Ovary (tissue), 7 donors: ENCODE measurements at regions not wholly inside any gene's neighbourhood (a gene's known extent, or its start where the extent isn't known, plus 50 kb on each side); places are given as distances from the start of the nearest gene placed in this dataset.

ENCODE experiments used
- DNase-seq, 5 donors: peaks; one replicate each; pipeline ENCODE4 v3.0.0-alpha.2; 2019 to 2020
- H3K27ac ChIP-seq, 2 donors: fragments of 200-600 bp; one replicate each; pipeline versions ENCODE4 v1.5.1 to v1.8.0; 2019 to 2022
- H3K27me3 ChIP-seq: fragments of 200-600 bp; one replicate; pipeline ENCODE4 v1.8.0; 2022
- H3K36me3 ChIP-seq: fragments of 200-600 bp; sonication (generic); one replicate; pipeline ENCODE4 v1.5.1; 2019
- H3K4me1 ChIP-seq: one replicate; pipeline ENCODE4 v1.8.1; 2013; ENCODE audit warnings: mild to moderate bottlenecking, moderate library complexity; ENCODE audit not compliant: insufficient read depth
- H3K4me3 ChIP-seq: fragments of 200-600 bp; sonication (generic); one replicate; pipeline ENCODE4 v1.5.1; 2017
- H3K9me3 ChIP-seq, 2 donors: fragments of 200-600 bp in 1 of 2; sonication (generic) in 1 of 2; one replicate each; pipeline versions ENCODE4 v1.5.1 to v1.8.1; 2013 to 2019; ENCODE audit warnings: mild to moderate bottlenecking in 1 of 2, moderate library complexity in 1 of 2
- CTCF ChIP-seq, 3 donors: fragments of 450-650 bp in 2 of 3; fragments of 200-600 bp in 1 of 3; IDR thresholded peaks; one replicate each; pipeline versions ENCODE4 v1.5.1 to v1.8.0; 2016 to 2022; ENCODE audit warnings: antibody characterized with exemption in 3 of 3, mild to moderate bottlenecking in 1 of 3
- EP300 ChIP-seq: sonication (generic); formaldehyde crosslinking; IDR thresholded peaks from one replicate; pipeline ENCODE4 v1.6.1; 2017; ENCODE audit warnings: antibody characterized with exemption
- POLR2A ChIP-seq: fragments of 450-650 bp; IDR thresholded peaks from one replicate; pipeline ENCODE4 v1.6.1; 2017; ENCODE audit warnings: antibody characterized with exemption, mild to moderate bottlenecking, moderate library complexity
- WGBS, 3 donors: extraction: QIAGEN DNeasy Blood & Tissue Kit in 1 of 3; methylation state at CpG; one replicate each; pipeline versions ENCODE4 v1.1.5 to v1.1.7; 2013 to 2017; 5-methylcytosine and 5-hydroxymethylcytosine counted together
- intact Hi-C, 4 donors: fragments of 100-400 bp; cut with DNase I; formaldehyde crosslinking; loops; one replicate each; pipeline versions ENCODE4 v1.11.0 to v1.15.1; 2022 to 2023
- donor health status: DM: no; HTN: no; CAD: no; lungs with moderate emphysema.
- donor health status: DM: no; HTN: no; CAD: no.
- donor health status: Bipolar disorder and iron deficiency.
- donor health status: DM: no; HTN: no; CAD: no.
- donor health status: DM: yes; HTN: yes; CAD: no.

GRCh38 chr2:8622199-8622911 is 59.5 kb upstream of the ID2 start:
- no peaks in the 10 kb centered on the region for H3K27me3 ChIP-seq
- TF ChIP-seq CTCF (IDR thresholded peaks at IDR 0.05): no peak
- TF ChIP-seq POLR2A: no peak
- no peak for TF ChIP-seq EP300
- H3K27ac ChIP-seq: no peak overlapping the region
- no peak overlapping the region for H3K4me3 ChIP-seq
- H3K9me3 ChIP-seq: no peaks in the 10 kb centered on the region
- DNase-seq: no peak
- WGBS, 3 donors: 91 to 98% (median 92%) methylated on average over 7 of the region's 7 CpGs
- H3K4me1 ChIP-seq: peaks cover 2% of the 10 kb centered on the region
- H3K36me3 ChIP-seq: no peaks in the 10 kb centered on the region
- intact Hi-C loops: no loop called here

- DNase-seq: no peak
- H3K9me3 ChIP-seq: no peaks in the 10 kb centered on the region
- H3K36me3 ChIP-seq: no peaks in the 10 kb centered on the region
- WGBS, 3 donors: 79 to 90% (median 82%) methylated on average over 12 to 13 of the region's 13 CpGs
- no peak overlapping the region for H3K27ac ChIP-seq
- no peaks in the 10 kb centered on the region for H3K27me3 ChIP-seq
- TF ChIP-seq POLR2A: no peak
- TF ChIP-seq EP300: no peak
- no peak for TF ChIP-seq CTCF (IDR thresholded peaks at IDR 0.05)
- no peak overlapping the region for H3K4me3 ChIP-seq
- H3K4me1 ChIP-seq: peaks cover 2% of the 10 kb centered on the region
- intact Hi-C loops: no loop called here
These were observed 58.9 kb upstream of the ID2 start for GRCh38 chr2:8622924-8623465.

- intact Hi-C loops: no loop called here
- no peak overlapping the region for H3K4me3 ChIP-seq
- 82 to 84% (median 83%) methylated on average over 12 of the region's 12 CpGs for WGBS, 3 donors
- DNase-seq: no peak
- H3K36me3 ChIP-seq: no peaks in the 10 kb centered on the region
- H3K27ac ChIP-seq: no peak overlapping the region
- H3K4me1 ChIP-seq: peaks cover 2% of the 10 kb centered on the region
- H3K27me3 ChIP-seq: no peaks in the 10 kb centered on the region
- no peaks in the 10 kb centered on the region for H3K9me3 ChIP-seq
- no peak for TF ChIP-seq POLR2A
- TF ChIP-seq EP300: no peak
- TF ChIP-seq CTCF (IDR thresholded peaks at IDR 0.05): no peak
These were observed 58.3 kb upstream of the ID2 start for GRCh38 chr2:8623576-8623957.

- H3K36me3 ChIP-seq: no peaks in the 10 kb centered on the region
- H3K9me3 ChIP-seq: no peaks in the 10 kb centered on the region
- intact Hi-C loops: no loop called here
- peaks cover 2% of the 10 kb centered on the region for H3K4me1 ChIP-seq
- no peak for DNase-seq
- WGBS, 3 donors: 53 to 60% (median 59%) methylated on average over 11 of the region's 11 CpGs
- no peak for TF ChIP-seq POLR2A
- TF ChIP-seq CTCF (IDR thresholded peaks at IDR 0.05): no peak
- no peak for TF ChIP-seq EP300
- H3K4me3 ChIP-seq: no peak overlapping the region
- no peak overlapping the region for H3K27ac ChIP-seq
- H3K27me3 ChIP-seq: no peaks in the 10 kb centered on the region
These were observed 57.8 kb upstream of the ID2 start for GRCh38 chr2:8623958-8624591.
